OCI-M2 (cell line): ENCODE measurements at regions not wholly inside any gene's neighbourhood (a gene's known extent, or its start where the extent isn't known, plus 50 kb on each side); places are given as distances from the start of the nearest gene placed in this dataset.

Experiments
- DNase-seq: peaks from one replicate; lab custom pipeline; 2025; ENCODE audit not compliant: unreplicated experiment; lab: John Stamatoyannopoulos, UW

DNA sequence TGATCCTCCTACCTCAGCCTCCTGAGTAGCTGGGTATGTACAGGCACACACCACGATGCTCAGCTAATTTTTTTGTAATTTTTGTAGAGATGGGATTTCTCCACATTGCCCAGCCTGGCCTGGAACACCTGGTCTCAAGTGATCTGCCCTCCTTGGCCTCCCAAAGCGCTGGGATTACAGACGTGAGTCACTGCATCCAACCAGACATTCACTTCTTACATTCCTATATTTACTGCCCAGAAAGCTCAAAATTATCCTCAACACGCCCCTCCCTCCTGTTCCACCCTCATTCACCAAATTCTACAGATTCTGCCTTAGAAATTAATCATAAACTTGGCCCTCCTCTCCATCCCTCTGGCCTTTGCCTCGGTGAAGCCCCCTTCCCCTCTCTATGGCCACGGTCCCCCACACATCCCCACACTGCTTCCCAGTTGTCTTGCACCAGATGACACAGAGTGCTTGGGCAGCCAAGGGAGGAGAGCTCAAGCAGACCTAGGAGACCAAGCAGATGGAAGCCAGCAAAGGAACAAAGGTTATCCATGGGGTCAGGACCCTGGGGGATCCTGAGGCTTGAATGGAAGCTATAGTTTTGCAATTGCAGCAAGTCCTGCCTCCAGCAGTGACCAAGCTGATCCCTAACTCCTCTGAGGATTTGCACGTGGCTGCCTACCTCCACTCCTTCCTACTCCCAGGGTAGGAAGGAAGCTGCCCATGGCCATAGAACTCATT, 213.2 kb upstream of the FOXN3 start:
- DNase-seq: no peak

DNA sequence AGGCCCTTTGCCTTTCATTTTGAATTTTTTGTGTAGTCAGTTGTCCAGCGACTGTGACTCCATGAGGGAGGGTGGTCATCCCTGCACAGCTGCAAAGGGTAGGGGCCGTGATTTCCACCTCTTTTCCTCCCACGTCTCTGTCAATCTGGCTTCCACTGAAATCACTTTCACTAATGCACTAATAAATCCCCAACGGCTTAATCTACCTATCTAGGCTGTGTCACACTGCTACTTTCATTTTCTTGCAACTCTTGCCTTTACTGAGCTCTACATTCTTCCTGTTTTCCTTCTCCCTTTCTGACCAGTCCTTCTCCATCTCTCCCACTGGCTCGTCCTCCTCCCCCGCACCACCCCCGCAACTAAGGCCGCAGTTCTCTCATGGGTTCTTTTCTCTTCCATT, 212.3 kb upstream of the FOXN3 start:
- DNase-seq: no peak

DNA sequence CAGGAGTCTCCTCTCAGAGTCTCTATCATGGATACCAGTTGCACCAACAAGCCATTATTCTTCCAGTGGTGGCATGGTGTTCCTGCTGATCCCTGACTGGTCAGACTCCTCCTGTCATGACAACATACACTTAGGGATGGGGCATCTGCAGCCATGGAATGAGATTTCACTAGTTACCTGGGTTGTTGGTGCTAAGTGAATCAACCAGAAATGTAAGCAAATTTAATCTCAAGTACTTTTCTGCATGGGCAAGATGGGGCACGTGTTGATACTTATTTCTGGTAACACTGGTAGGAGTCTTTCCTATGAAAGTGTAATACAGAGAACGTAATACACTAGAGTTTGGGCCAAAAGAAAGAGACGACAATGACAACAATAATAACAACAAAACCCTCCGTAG, 211.5 kb upstream of the FOXN3 start:
- DNase-seq: no peak

DNA sequence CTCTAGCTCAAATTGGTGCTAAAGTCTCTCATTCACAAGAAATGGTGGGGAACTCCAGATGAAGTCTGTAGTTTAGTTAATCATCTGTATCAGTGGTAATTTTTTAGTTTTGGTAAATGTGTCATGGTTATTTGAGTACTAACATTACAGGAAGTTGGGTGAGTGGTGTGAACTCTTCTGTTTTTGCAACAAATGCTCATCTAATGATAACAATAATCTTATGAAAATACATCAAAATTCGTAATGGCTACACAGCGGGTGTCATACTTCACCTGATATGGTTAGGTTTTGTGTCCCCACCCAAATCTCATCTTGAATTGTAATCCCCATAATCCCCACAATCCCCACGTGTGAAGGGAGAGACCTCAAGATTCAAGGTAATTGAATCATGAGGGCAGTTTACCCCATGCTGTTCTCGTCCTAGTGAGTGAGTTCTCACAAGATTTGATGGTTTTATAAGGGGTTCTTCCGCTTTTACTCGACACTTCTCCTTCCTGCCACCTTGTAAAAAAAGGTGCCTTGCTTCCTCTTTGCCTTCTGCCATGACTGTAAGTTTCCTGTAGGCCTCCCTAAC, 209.3 kb upstream of the FOXN3 start:
- no peak for DNase-seq

DNA sequence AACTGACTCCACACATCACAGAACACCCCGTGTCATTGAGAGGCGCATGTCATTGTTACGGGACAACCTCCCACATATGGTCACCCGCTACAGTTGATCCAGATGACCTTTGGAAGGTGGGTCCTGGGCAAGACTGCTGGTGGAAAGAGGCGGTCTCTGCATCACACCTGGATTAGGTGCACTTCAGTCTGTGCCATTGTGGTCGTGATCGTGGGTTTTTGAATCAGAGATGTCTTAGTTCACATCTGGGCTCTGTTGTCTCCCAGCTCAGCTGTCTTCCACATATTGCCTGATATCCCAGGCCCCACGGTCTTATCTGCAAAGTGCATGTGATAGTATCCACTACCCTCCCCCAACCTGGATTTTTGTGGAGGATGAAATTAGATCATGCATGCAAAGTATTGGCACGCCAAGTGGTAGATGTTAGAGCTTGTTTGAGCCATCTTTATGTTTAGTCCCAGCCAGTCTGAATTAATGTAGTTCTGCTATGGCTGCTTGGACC, 208.7 kb upstream of the FOXN3 start:
- DNase-seq: no peak

DNA sequence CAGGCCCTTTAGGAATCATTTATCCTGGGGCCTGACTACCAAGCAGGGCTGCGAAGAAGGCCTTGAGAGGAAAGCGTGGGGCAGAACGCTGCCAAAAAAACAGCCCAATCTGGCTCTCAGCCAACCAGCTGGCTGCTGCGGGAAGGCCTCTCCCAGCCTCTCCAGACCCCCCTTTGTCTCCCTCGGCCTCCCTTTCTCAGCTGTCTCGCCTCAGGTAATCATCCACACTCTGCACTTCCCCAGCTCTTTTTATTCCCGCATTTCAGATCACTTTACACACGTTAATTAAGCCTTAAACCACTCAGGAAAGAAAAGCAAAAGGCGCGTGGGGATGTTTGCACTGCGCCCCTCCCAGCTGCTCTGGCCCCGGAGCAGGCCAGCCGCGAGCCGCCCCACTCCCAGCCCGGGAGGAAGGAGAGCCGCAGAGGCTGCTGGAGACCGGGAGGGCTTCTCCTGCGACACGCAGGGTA, 208.2 kb upstream of the FOXN3 start:
- no peak for DNase-seq

DNA sequence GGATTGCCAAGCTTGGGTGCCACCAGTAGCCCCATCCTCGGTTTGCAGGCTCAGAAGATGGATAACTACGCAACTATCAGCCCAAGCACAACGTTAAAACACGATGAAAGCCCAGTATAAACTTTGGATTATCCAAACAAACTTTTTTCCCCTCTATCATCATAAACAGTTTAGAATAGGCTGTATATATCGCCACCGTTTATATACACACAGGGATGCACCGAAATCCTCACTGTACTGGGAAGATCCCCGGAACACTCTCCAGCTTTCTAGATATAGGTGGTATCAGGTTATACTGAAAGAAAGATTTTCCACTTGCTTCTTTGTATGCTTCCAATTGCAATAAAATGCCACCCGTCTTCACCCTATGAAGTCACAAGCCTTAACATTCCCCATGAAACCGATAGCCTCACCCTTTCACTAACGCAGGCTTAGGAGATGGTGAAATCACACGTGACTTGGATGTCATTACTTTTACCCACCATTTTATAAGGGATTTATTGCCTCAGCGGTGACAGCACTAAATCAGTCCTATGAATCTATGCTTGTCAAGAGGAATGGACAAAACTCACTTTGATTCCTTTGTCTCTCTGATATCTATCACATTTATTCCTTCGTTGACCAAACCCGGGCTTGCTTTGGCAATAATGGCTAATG, 207.6 kb upstream of the FOXN3 start:
- no peak for DNase-seq

DNA sequence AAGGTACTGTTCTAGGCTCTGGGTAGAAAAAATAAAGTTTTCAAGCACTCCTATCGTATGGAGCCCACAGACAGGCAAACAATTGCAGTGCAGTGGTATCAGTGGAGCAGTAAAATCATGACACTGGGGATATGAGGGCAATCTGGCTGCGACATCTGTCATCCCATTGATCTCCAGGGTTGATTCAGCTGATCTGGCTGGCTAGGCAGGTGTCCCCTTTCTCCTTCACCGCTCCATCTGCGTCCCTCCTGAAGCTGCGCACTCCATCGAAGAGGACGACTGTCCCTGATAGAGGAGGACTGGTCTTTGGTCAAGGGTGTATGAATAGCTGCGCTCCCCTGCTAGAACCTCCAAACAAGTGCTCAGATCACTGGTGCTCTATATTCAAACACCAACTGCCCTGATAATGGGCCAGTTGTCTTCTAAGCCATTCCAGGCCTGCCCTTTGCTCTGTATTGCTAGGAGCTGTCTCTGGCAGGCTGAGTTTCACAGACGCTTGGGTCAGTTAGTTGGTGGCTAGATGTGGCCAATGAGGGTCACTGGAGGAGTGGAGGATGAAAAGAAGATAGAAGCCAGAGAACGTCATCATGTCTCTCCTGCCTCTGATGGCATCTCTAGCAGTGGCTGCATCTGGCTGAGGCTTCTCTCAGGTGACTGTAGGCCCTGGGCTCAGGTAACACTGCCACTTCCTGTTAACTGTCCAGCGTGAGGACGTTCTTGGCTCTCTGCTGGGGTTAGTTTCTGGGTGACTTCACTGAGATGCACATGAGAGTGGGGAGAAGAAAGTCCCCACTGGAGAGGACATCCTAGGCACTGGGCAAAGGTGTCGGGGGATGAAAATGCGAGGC, 205.0 kb upstream of the FOXN3 start:
- DNase-seq: no peak

DNA sequence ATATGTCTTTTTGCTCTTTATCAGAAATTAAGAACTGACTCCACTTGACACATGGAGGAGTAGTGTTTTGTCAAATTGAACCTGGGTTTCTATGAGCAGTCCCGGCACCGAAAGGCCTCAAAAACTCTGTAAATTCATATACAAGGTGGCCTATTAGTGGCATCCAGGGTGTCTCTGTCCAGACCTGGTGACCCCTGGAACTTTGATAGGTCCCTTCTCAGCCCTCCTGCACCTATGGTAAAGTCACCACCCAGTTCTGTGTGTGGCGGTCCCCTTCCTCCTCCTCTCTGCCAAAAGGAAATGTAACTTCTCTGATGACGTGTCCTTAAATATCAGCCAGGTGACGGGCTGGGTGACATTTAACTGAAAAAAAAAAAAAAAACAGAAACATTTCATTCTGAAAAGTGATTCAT, 204.0 kb upstream of the FOXN3 start:
- DNase-seq: no peak

DNA sequence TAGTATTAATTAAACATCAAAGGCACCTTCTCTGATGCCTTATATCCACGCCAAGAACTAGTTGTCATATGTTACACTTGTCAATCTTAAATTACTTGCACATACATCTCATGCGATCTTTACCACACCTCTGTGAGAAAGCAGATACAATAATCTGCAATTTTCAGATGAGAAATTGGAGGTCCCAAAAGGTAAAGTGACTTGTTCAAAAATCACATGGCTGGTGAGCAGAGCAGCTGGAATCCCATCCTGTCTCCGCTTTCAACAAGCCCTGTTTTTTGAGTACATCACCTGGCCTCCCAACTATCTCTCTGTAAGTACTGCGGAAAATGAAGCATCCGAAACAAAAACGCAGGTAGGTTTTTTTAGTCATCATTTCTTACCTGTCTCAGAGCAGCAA, 203.4 kb upstream of the FOXN3 start:
- DNase-seq: no peak

DNA sequence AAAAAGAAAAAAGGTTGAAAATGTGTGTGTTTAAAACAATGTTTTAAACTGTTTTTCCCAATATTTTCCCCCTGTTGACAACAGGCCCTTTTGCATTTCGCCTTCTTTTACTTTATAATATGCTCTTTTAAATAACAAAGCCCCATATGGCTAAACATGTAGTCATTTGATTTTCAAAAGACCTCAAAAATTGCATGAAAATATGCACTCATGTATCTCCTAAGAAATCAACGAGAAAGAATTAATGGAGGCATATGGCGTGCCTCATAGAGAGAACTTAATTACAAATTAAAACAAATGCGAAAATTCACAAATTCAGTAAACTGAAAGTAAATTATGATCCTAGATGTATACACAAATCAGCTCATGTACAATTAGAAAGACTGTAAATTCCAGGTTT, 202.6 kb upstream of the FOXN3 start:
- DNase-seq: no peak

DNA sequence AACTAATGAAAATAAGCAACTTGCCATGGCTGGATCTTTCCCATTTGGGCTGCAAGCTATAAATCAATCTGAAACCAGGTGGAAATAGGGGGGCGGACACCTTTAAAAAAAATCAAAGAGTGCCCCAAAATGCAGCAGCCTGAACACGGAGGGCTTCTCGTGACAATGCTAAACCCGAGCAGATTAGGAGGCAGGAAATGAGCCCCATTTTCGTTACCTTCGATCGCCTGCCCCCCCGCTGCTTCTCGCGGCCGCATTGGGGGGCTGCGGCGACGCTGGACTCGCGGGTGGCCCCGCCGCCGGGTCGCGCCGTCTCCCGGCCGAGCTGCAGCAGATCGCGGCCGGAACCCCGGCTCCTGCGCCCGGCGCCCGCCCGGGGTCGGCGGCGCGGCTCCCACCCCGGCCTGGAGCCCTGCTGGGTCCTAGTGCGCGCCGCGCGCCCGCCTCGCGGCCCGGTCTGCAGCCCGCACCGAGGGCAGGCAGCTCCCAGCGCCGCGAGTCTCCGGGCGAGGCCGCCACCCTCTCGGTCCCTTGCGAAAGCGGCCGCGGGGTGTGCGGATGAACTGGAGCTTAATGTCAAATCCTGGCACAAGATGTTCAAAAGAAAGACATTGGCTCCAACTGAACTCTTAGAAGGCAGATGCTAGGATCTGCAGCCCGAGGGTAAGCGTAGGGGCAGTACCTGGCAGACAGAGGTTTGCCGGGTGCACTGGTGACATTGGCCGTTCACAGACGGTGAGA, 201.9 kb upstream of the FOXN3 start:
- no peak for DNase-seq

DNA sequence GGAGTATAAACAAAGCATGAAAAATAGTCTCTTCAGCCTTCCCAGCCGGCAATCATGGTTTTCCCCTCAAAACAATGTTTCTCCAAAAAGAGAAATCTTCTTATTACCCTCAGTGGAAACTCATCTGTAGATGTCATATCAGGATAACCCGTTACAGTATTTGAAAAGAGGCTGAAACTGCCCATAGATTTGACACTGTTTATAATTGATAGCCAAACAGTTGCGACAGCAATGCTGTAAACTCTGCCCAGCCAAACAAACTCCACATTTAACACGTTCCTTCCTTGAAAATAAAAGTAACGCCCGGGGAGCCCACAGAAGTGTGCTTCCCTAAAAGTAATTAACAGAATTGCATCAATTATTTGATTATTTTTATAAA, 201.3 kb upstream of the FOXN3 start:
- no peak for DNase-seq

DNA sequence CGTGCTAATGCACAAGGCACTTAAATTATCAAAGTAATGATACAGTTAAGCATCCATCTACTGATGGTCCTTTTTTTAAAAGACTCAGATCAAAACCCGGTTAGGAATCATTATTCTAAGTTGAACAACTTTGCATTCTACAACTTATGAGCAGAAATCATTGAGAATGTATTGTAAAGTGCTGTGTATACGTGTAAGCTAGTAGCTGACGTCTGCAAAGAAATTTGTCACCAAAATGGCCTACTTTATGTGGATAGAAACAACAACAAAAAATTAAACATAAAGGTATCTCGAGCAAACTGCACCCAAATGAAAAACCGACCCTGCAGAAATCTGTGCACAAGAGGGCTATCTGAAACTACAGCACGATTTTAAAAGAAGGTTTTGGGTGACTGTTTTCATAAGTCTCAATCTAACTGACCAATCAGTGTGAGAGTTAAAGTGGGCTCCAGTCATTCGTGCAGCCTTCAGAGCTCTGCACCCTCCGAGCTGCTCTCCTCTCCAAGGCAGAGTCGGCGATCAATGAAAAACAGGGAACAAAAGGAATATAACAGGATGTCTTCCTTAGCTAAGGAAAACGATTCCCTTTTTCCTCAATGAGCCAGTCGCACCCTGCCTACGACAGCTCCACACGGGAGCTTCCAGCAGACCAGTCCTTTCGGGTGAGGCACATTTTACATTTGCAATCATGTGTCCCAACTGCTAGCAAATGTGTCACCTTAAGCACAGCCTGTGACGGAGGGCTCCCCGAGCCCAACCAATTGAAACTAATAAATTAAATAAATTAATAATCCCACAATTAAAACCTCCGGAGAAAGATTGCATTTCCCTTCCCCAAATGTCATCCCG, 200.7 kb upstream of the FOXN3 start:
- no peak for DNase-seq

DNA sequence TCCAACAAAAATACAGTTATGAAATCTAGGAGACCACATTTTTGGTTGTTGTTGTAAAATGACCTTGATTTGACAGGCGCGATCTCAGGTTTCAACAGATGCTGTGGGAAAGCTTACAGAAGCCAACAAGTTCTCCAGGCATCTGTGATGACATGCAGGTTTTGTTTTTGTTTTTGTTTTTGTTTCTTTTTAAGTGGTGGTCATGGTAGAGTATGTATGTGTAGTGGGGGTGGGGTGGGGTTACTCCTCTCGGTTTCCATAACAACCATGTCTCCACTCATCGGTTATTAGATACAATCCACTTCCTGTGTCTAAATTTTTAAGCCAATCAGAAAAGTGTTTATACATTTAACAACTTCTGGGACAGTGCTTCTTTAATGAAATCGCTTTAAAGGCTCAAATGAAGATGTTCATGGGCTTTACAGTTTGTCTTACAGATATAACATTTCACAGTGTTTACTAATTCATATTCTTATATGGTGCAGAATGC, 199.9 kb upstream of the FOXN3 start:
- DNase-seq: no peak

DNA sequence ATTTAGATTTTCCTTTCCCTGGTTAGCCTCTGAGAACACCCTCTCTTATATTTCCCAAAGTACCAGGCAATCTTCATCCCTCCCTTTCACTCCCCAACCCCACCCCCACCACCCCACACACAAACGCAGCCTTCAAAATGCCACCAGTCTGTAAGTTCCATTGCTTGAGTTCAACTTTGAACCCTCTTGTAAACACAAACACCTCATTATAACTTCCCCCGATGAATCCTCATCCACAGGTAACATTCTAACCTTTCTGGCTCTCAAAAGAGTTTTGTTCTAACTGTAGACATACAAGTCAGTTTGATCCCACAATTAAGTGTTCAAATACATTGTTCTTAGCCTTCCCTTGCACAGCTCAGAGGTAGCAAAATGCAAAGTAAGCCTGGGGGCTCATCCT, 199.4 kb upstream of the FOXN3 start:
- DNase-seq: no peak

DNA sequence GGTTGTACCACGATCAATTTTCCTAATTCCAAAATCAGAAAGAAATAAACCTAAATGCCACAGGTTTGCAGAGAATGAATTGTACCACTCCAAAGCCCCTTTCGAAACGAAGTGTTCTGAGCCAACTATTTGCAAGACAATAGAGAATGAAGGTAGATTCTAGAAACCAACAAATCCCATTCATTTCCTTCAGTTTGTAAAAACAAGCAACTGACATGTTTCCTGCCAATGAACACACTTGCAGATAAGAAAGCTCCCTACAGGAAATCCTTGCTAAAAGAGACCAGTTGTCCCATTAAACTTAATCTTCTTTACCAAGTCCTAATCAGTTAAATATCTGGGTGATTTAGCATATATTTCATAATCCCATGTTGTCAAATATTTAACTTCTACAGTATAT, 198.4 kb upstream of the FOXN3 start:
- DNase-seq: no peak

DNA sequence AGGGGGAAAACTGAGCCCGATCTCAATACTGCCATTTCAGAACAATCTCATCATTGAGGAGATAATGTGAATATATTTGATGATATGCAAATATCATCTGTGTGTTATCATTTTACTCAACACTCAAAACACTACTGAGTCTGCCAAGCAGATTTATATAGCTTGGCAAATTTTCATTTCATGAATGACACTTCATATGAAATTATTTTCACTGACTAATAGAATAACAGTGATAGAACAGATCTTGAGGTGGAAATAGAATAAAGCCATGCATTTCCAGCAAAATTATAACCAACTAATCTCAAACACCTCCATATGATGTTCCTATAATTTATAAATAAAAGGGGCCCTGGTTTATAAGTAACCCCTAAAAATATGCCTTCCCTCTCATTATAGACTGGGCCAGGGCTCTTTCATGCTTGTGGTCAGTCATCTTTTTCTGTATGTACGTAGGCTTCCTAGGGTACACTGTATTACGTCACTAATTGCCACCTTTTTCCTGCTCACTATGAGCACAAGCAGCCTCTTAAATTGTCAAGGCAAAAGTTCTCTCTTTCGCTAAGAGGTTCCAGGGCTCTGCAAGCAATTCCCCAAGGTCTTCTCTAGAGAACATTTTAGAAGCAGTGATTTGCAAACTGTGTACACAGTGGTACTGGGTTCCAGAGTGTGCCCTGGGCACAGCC, 197.1 kb upstream of the FOXN3 start:
- DNase-seq: no peak
